ENCODE measurements at regions not wholly inside any gene's neighbourhood (a gene's known extent, or its start where the extent isn't known, plus 50 kb on each side); places are given as distances from the start of the nearest gene placed in this dataset.

GRCh38 chr18:61194726-61195125 lies 138.5 kb upstream of the CDH20 start:
- DNase-seq, result no peak

- no peak for DNase-seq
Measured at GRCh38 chr18:61196750-61197149, 136.5 kb upstream of the CDH20 start.

GRCh38 chr18:61198486-61198885 lies 134.7 kb upstream of the CDH20 start:
- no peak for DNase-seq

- DNase-seq, result no peak
Measured at GRCh38 chr18:61199171-61199848, 133.9 kb upstream of the CDH20 start.

GRCh38 chr18:61201511-61201910 lies 131.7 kb upstream of the CDH20 start:
- no peak for DNase-seq

GRCh38 chr18:61203151-61203550 lies 130.1 kb upstream of the CDH20 start:
- DNase-seq, result no peak

GRCh38 chr18:61209801-61210200 lies 123.4 kb upstream of the CDH20 start:
- no peak for DNase-seq

GRCh38 chr18:61216051-61216450 lies 117.2 kb upstream of the CDH20 start:
- DNase-seq, result no peak

- DNase-seq, result no peak
Measured at GRCh38 chr18:61222206-61222605, 111.0 kb upstream of the CDH20 start.

GRCh38 chr18:61225336-61225735 lies 107.9 kb upstream of the CDH20 start:
- no peak for DNase-seq

- DNase-seq, result no peak
Measured at GRCh38 chr18:61236356-61237057, 96.7 kb upstream of the CDH20 start.

GRCh38 chr18:61237529-61237928 lies 95.7 kb upstream of the CDH20 start:
- no peak for DNase-seq

- no peak for DNase-seq
Measured at GRCh38 chr18:61239051-61239450, 94.2 kb upstream of the CDH20 start.

GRCh38 chr18:61241260-61241853 lies 91.9 kb upstream of the CDH20 start:
- no peak for DNase-seq

GRCh38 chr18:61244632-61245031 lies 88.6 kb upstream of the CDH20 start:
- no peak for DNase-seq

GRCh38 chr18:61245276-61245675 lies 88.0 kb upstream of the CDH20 start:
- no peak for DNase-seq

- DNase-seq, result no peak
Measured at GRCh38 chr18:61248589-61248988, 84.6 kb upstream of the CDH20 start.

GRCh38 chr18:61256291-61256690 lies 76.9 kb upstream of the CDH20 start:
- no peak for DNase-seq

- DNase-seq, result no peak
Measured at GRCh38 chr18:61261870-61262269, 71.4 kb upstream of the CDH20 start.

GRCh38 chr18:61272793-61273192 lies 60.4 kb upstream of the CDH20 start:
- DNase-seq, result no peak

- DNase-seq, result no peak
Measured at GRCh38 chr18:61273533-61273932, 59.7 kb upstream of the CDH20 start.

GRCh38 chr18:61274416-61274960 lies 58.7 kb upstream of the CDH20 start:
- DNase-seq, result no peak

GRCh38 chr18:61277808-61278207 lies 55.4 kb upstream of the CDH20 start:
- no peak for DNase-seq

- no peak for DNase-seq
Measured at GRCh38 chr18:61281431-61281830, 51.8 kb upstream of the CDH20 start.

Data from NCI-H446 treated with DMSO at 0.1 percent for 48 hours (cell line).